ENCODE measurements at regions not wholly inside any gene's neighbourhood (a gene's known extent, or its start where the extent isn't known, plus 50 kb on each side); places are given as distances from the start of the nearest gene placed in this dataset.
"Not testable (repeated sequence)": the region's sequence is repeated elsewhere in the genome, so short reads cannot be mapped to it uniquely, and the experiment has no call there.

DNA sequence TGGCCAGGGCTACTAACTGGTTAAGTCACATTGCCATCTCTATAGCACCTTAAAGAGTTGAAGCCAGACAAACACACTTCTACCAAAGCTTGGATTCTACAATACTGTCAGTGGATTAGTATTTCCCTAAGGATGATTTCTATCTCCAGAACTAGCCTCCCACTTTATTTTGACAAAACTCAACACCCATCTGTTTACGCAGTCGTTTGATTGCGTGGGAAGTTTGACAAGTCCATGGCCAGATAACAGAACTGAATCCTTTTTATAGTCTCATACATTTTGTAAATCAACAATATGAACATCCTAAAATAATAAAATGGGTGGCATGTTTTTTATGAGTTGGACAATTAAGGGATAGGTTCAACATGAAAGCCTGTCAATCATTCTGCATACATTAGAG lies 212.7 kb downstream of the ALG10B start:
- TF ChIP-seq, protein P1, sequence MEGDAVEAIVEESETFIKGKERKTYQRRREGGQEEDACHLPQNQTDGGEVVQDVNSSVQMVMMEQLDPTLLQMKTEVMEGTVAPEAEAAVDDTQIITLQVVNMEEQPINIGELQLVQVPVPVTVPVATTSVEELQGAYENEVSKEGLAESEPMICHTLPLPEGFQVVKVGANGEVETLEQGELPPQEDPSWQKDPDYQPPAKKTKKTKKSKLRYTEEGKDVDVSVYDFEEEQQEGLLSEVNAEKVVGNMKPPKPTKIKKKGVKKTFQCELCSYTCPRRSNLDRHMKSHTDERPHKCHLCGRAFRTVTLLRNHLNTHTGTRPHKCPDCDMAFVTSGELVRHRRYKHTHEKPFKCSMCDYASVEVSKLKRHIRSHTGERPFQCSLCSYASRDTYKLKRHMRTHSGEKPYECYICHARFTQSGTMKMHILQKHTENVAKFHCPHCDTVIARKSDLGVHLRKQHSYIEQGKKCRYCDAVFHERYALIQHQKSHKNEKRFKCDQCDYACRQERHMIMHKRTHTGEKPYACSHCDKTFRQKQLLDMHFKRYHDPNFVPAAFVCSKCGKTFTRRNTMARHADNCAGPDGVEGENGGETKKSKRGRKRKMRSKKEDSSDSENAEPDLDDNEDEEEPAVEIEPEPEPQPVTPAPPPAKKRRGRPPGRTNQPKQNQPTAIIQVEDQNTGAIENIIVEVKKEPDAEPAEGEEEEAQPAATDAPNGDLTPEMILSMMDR (IDR thresholded peaks at IDR 0.05): not testable (repeated sequence)
- TF ChIP-seq POLR2A, POLR2AphosphoS5, EP300 (IDR thresholded peaks at IDR 0.05): not testable (repeated sequence)
